SU-DHL-6 (cell line): ENCODE measurements at regions not wholly inside any gene's neighbourhood (a gene's known extent, or its start where the extent isn't known, plus 50 kb on each side); places are given as distances from the start of the nearest gene placed in this dataset.

ENCODE experiments used
- H2AFZ ChIP-seq: fragments of 200-600 bp; sonication (generic); 2 replicates; pipeline ENCODE4 v1.6.1; 2014; ENCODE audit warnings: low read depth, mild to moderate bottlenecking, moderate library complexity, mixed read lengths, antibody characterized with exemption, low read length; ENCODE audit not compliant: severe bottlenecking
- H3F3A ChIP-seq: fragments of 200-600 bp; shearing (Covaris generic); 2 replicates; pipeline ENCODE4 v1.6.0; 2016; ENCODE audit warnings: antibody characterized with exemption, mild to moderate bottlenecking; ENCODE audit not compliant: insufficient read depth
- H3K27ac ChIP-seq: fragments of 200-600 bp; sonication (generic); 2 replicates; pipeline ENCODE4 v1.5.1; 2016; ENCODE audit warnings: low read depth, mild to moderate bottlenecking, low read length, moderate library complexity, mixed read lengths
- H3K27me3 ChIP-seq: fragments of 200-600 bp; sonication (generic), shearing (Covaris generic); 2 replicates; pipeline ENCODE4 v1.6.0; 2014; ENCODE audit warnings: mild to moderate bottlenecking, low read length
- H3K36me3 ChIP-seq: fragments of 200-600 bp; sonication (generic); 2 replicates; pipeline ENCODE4 v1.6.1; 2014; ENCODE audit warnings: mild to moderate bottlenecking, low read length, mixed read lengths
- H3K4me2 ChIP-seq: fragments of 300-600, 200-600 bp; shearing (Covaris generic), sonication (generic); 2 replicates; pipeline ENCODE4 v1.6.0; 2014; ENCODE audit warnings: low read length, low read depth, mild to moderate bottlenecking; ENCODE audit not compliant: poor library complexity, severe bottlenecking
- H3K4me3 ChIP-seq: fragments of 200-600 bp; sonication (generic); 2 replicates; pipeline ENCODE4 v1.5.1; 2014; ENCODE audit warnings: antibody characterized with exemption, low read length, mild to moderate bottlenecking, mixed read lengths; ENCODE audit not compliant: insufficient read depth, poor library complexity, severe bottlenecking
- H3K79me2 ChIP-seq: fragments of 200-600 bp; sonication (generic); 2 replicates; pipeline ENCODE4 v1.6.1; 2014; ENCODE audit warnings: mild to moderate bottlenecking, low read length, moderate library complexity; ENCODE audit not compliant: insufficient read depth
- H3K9ac ChIP-seq: fragments of 200-600 bp; sonication (generic); 2 replicates; pipeline ENCODE4 v1.7.0; 2014; ENCODE audit warnings: mild to moderate bottlenecking, low read length
- H3K9me2 ChIP-seq: fragments of 200-600 bp; sonication (generic); replicated peaks from 2 replicates; pipeline ENCODE4 v1.6.1; 2014; ENCODE audit warnings: low read length; ENCODE audit not compliant: insufficient read depth
- H3K9me3 ChIP-seq: fragments of 200-600 bp; sonication (generic); 2 replicates; pipeline ENCODE4 v1.6.1; 2014; ENCODE audit warnings: low read length, mixed read lengths; ENCODE audit not compliant: insufficient read depth
- H4K20me1 ChIP-seq: fragments of 200-600 bp; sonication (generic); 2 replicates; pipeline ENCODE4 v1.6.1; 2014; ENCODE audit warnings: low read depth, mild to moderate bottlenecking, antibody characterized with exemption, low read length, moderate library complexity, mixed read lengths
- EZH2phosphoT487 ChIP-seq: fragments of 200-600 bp; sonication (generic), shearing (Covaris generic); conservative IDR thresholded peaks from 2 replicates; pipeline ENCODE4 v1.6.1; 2018; ENCODE audit warnings: mild to moderate bottlenecking, antibody characterized with exemption, low read length, moderate library complexity, mixed read lengths
- TF ChIP-seq, protein P1 (sequence below): fragments of 200-600 bp; sonication (generic); IDR thresholded peaks from one replicate; pipeline ENCODE4 v1.5.1; 2017; ENCODE audit warnings: antibody characterized with exemption, mild to moderate bottlenecking, low read length, moderate library complexity; ENCODE audit not compliant: insufficient read depth, poor library complexity, severe bottlenecking

DNA sequence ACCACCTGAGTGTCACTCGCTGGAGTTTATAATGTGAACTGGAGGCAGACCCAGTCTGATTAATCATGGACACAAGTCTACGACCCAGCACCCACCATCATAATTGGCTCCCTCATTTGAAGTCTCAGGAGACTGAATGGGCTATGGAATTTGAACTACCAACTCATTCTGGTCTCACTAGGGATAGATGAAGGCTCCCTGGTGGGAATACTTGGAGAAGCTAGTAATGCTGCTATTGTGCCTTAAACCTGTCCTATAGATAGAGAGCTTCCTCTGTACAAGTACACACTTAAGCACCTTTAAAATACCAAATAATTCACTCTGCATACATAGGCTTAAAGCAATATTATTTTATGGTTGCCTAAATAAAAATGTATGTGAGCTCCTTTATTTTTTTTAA is 90.8 kb upstream of the SMARCAD1 start:
- Histone ChIP-seq H3K4me3 (no peak overlapping the region), H3K36me3 (no peaks in the 10 kb centered on the region), H3K27me3 (no peaks in the 10 kb centered on the region), H3K9ac (no peak overlapping the region), H2AFZ (no peak overlapping the region), H3K27ac (no peak overlapping the region), H3K9me2 (no peaks in the 10 kb centered on the region), H4K20me1 (no peaks in the 10 kb centered on the region), H3F3A (no peaks in the 10 kb centered on the region), H3K79me2 (no peaks in the 10 kb centered on the region), H3K9me3 (no peaks in the 10 kb centered on the region), H3K4me2 (no peak overlapping the region)
- TF ChIP-seq, protein P1, sequence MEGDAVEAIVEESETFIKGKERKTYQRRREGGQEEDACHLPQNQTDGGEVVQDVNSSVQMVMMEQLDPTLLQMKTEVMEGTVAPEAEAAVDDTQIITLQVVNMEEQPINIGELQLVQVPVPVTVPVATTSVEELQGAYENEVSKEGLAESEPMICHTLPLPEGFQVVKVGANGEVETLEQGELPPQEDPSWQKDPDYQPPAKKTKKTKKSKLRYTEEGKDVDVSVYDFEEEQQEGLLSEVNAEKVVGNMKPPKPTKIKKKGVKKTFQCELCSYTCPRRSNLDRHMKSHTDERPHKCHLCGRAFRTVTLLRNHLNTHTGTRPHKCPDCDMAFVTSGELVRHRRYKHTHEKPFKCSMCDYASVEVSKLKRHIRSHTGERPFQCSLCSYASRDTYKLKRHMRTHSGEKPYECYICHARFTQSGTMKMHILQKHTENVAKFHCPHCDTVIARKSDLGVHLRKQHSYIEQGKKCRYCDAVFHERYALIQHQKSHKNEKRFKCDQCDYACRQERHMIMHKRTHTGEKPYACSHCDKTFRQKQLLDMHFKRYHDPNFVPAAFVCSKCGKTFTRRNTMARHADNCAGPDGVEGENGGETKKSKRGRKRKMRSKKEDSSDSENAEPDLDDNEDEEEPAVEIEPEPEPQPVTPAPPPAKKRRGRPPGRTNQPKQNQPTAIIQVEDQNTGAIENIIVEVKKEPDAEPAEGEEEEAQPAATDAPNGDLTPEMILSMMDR = no peak
- TF ChIP-seq EZH2phosphoT487 = no peak

DNA sequence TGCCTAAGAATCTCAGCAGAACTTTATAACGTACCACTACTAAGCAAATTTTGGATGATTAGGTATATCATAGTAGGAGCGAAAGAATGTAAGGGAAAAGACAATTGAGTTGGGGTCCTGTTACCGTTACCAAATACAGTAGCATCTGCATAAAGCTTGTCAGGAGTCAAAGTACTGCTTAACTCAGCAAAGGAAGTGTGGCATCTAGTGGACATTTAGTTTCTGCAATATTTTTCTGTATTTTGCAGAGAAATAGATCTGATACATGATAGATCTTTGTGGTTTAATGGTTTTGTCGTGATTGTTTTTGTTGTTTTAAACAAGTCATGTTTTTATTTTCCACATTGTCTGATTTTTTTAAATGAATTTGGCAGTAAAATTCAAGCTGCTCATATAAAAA is 81.0 kb upstream of the SMARCAD1 start:
- Histone ChIP-seq H2AFZ (no peak overlapping the region), H3K79me2 (no peaks in the 10 kb centered on the region), H3K4me2 (no peak overlapping the region), H3K4me3 (no peak overlapping the region), H3K9me3 (no peaks in the 10 kb centered on the region), H3K9me2 (no peaks in the 10 kb centered on the region), H3K9ac (no peak overlapping the region), H3F3A (no peaks in the 10 kb centered on the region), H3K27me3 (no peaks in the 10 kb centered on the region), H4K20me1 (no peaks in the 10 kb centered on the region), H3K27ac (no peak overlapping the region), H3K36me3 (no peaks in the 10 kb centered on the region)
- TF ChIP-seq EZH2phosphoT487 = no peak
- TF ChIP-seq, protein P1 = no peak

DNA sequence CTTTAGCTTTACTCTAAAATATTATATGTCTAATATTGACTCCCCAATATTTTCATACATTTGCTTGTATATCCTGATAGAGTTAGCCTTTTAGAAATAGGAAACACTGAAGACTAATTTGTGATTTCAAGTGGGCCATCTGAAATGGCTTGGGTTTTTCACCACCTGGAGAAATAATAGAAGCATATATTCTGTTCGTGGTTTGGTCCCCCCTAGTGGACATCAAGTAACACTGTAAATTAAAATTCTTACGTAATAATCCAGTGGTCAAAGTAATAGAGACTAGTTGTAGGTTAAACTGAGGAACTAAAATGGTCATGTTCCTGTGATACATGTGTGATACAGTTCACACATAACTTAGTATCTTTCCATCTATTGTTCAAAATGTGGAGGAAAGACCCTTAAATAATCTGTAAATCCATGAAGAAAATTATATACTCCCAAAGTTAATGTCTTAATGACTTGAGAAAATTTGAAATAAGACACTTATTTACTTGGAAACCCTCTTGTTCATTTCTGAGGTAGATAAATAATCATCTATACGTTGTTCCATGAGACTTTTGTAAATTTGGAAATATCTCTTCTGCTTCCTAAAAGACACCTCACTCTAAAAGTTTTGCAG is 79.8 kb upstream of the SMARCAD1 start:
- no peaks in the 10 kb centered on the region for H3K27me3 ChIP-seq
- no peak overlapping the region for H2AFZ ChIP-seq
- no peaks in the 10 kb centered on the region for H3K9me2 ChIP-seq
- H3F3A ChIP-seq = no peaks in the 10 kb centered on the region
- no peak overlapping the region for H3K4me3 ChIP-seq
- H4K20me1 ChIP-seq = no peaks in the 10 kb centered on the region
- H3K27ac ChIP-seq = no peak overlapping the region
- no peaks in the 10 kb centered on the region for H3K9me3 ChIP-seq
- no peak overlapping the region for H3K9ac ChIP-seq
- no peak overlapping the region for H3K4me2 ChIP-seq
- H3K79me2 ChIP-seq = no peaks in the 10 kb centered on the region
- no peaks in the 10 kb centered on the region for H3K36me3 ChIP-seq
- TF ChIP-seq, protein P1 = peak; percentile 17
- no peak for TF ChIP-seq EZH2phosphoT487
